CD4-positive, alpha-beta T cell treated with Interleukin-10 for 1 hour (primary cell): ENCODE measurements at regions not wholly inside any gene's neighbourhood (a gene's known extent, or its start where the extent isn't known, plus 50 kb on each side); places are given as distances from the start of the nearest gene placed in this dataset.

Experiments used
- DNase-seq: peaks from one replicate; pipeline ENCODE4 v3.0.0-alpha.2; 2020

DNA sequence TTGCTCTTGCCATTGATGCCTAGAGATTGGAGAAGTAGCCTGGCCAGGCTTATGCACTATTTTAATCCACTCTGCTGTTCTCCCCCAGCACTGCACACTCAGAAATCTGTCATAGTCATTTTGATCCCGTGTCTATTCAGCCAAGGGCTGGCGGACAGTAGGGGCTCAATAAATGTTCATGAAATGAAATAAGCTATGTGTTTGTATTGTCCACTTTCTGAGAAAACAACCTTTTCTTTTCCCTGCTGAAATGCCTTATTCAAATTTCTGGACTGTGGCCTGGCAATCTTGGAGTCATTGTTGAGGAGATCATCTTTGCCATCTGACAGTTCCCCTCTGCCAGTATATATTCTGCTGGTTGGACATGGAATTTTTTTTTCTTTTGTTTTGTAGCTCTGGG is 550.4 kb upstream of the MAP3K7 start:
- DNase-seq = no peak

DNA sequence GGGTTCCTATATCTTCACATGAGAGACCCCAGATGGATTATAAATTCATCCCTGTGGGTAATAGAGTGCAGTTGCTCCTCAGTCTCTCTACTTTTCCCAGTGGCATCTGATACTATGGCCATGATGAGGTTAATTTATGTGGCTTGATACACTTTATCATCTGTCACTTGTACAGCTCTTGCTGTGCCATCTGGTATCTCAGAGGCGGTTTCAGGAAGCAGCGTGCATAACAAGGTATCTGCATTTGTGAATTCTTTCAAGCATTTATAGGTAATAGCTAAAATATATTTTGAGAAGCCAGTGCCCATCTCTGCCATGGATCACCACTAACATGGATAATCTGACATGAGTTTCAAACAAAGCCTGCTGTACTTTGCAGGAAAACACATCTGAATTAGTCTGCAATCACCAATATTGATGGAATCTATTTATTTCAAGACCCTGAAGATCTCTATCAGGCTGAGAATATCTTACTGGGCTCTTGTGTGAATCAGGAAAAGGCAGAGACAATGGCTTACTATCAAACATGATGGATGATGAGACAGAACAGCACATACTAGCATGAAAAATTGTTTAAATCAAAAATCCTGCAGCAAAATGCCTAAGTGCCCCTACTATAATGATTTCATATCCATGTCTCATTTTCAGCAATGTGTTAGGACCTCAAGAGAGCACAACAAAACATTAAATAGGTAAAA is 548.7 kb upstream of the MAP3K7 start:
- DNase-seq = no peak

DNA sequence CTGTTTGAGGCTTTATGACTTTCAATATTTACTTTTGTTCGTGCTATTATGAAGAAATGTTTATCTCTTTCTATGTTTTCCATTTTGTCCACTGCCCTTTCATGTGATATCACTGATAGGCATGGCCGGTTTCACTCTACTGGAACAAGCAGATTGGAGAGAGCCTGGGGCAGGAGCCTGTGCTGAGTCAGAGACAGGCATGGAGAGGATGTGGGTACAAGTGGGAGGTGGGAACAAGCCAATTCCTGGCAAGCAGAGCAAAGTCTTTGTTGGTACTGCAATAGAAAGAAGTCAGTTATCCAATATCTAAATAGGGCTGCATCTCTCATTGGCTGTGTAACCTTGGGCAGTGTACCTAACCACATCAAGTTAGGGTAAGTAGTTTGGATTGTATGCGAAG is 545.6 kb upstream of the MAP3K7 start:
- no peak for DNase-seq

DNA sequence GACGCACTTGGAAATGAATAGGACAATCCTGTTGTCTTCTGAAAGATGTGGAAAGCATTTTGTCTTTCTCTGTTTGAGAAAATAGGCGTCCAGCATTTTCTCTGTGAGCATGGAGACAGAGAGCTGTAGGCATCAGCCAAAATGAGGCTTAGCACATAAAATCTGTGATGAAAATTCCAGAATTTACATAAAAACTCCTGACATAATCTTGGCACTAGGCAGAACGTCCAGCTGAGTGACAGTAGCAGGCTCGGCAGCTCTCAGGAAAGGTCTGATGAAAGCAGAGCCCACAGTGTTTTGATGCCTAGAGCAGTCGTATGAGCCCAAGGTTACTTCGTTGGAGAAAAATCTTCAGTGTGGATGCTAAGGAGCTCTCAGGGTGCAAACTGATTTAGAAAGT is 543.3 kb upstream of the MAP3K7 start:
- DNase-seq = no peak

DNA sequence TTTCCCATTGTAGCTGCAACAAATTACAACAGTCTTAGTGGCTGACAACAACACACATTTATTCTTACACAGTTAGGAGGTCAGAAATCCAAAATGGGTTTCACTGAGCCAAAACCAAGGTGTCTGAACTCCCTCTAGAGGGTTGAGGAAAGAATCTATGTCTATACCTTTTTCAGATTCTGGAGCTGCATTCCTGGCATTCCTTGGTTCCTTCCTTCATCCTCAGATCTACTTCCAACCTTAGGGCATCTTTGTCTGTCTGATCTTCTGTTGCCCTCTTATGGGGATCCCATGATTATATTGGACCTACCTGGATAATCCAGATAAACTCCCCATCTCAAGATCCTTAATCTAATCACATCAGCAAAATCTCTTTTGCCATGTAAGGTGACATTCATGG is 540.9 kb upstream of the MAP3K7 start:
- no peak for DNase-seq

DNA sequence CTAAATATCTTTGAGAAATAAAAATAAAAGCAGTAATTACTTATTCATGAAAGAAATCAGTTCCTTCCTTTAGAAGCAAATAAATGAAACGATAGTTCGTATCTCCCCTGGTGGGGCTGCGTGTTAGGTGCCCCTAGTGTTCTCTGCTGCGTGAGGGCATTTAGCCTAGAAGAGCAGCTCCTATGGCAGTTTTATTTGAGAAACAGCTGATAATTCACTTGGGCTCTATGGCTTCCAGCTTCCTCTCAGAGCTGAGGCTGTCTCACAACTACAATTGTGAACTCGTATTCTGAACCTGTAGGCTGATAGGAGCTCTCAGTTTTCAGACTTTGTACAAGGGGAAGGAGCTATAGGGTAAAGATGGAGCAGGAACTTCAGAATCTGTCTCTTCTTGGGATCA is 540.0 kb upstream of the MAP3K7 start:
- DNase-seq = no peak

DNA sequence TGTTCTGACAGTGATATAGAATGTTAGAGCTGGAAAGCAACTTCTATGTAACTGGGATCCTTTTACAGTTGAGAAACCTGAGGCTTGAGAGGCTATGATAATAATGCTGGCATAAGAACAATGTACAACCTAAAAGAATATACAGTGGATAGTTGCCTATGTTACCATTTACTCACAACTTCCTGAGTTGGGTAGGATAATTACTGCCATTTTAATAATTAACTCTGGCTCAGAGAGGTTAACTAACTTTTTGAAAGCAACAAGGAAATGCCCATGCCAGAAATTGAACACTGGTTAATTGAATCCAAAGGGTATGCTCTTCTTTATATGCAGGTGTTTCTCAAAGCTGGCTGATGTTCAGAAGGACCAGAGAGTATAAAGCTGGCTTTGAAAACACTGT is 530.7 kb upstream of the MAP3K7 start:
- DNase-seq = no peak

DNA sequence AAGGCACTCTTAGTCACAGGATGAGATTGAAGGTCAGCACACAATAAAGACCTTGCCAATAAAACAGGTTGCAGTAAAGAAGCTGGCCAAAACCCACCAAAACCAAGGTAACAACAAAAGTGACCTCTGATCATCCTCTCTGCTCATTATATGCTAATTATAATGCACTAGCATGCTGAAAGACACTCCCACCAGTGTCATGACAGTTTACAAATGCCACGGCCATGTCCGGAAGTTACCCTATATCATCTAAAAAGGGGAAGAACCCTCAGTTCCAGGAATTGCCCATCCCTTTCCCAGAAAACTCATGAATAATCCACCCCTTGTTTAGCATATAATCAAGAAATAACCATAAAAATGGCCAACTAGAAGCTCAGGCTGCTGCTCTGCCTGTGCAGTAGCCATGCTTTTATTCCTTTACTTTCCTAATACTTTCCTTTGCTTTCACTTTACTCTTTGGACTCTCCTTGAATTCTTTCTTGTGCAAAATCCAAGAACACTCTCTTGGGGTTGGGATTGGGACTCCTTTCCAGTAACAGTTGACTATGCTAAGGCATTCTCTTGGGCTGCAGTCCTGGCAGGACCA is 527.3 kb upstream of the MAP3K7 start:
- DNase-seq = no peak

DNA sequence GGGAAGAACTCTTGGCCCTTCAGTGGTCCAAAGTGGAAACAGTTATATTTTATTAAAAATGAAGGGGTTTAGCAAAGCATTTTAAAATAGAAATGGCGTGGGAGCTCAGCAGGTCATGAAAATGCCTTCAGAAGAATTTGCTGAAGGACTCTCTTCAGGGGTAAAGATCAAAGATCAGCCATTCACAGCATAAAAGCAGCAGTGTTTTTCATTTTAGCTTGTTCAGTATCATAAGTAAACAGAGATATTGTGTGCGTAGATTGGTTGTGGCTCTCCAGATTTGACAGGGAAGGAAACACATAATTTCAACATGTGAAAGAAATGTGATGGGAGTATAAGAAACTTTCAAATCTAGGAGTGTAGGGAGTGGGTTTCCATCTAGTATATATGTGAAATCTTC is 519.2 kb upstream of the MAP3K7 start:
- DNase-seq = no peak

DNA sequence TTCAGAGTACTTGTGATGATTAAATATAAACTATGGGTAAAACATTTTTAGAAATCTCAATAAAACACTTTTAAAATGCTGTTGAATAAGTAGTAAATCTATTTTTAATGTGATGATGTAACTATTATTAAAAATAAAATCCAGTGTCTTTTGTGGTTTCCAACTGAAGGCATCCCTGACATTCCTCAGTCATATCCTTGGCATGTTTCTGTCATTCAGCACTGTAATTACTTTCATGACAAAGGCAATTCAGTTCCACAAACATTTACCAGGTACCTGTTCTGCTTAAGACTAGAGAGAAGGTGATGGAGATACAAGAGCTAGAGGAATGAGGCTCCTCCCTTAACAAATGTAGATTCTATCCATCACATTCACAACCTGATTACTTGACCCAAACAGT is 518.7 kb upstream of the MAP3K7 start:
- DNase-seq = no peak

DNA sequence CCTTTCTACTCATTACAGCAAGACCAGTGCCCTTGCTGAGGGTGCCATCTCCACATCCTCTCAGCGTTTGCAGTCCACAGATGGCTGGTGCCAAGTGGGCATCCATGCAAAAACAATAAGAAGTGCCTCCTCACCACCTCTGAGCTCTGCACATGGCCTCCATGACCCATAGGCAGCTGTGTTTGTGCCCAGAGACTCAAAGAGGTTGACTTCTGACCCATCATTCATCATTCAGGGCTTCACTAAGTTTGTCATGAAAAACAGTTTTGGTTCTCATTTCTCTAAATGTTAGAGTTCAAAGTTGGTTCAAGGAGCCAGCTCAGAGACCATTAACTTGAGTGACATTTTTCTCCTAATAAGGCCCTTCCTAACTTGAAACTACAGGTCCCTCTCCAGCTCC is 512.6 kb upstream of the MAP3K7 start:
- no peak for DNase-seq

DNA sequence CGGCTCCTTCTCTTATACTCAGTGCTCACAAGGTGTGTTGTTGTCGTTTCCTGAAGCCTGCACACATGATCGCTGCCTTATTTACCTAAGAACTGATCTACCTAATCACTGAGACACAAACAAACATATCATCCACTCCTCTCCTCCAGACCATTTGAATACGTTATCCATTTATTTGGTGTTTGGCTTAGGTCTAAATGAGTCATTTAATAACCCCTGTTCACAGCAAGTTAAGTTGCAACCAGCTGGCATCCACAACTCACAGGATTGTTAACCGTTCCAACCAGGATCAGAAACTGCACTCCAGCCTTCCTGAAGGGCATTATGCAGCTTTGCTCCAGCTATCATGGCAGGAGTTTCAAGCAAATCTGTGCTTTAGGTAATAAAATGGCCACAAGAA is 511.1 kb upstream of the MAP3K7 start:
- no peak for DNase-seq

DNA sequence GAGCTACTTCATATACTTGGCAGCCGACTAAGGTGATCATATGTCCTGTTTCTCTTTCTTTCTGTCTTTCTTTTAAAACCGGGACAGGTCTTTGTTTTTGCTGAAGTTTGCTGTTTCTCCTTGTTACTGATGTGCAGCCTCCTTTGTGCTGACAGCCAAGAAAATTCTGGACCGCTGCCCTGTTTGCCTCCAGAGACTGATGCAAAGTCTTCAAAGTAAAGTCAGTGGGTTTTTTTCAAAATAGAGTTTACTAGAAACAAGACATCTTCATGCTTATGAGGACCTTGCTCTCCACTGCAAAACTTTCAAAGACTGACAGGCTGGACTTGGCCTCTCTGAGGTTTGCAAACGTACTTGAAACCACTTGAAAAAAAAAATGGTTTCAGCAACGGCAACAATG is 510.5 kb upstream of the MAP3K7 start:
- no peak for DNase-seq

DNA sequence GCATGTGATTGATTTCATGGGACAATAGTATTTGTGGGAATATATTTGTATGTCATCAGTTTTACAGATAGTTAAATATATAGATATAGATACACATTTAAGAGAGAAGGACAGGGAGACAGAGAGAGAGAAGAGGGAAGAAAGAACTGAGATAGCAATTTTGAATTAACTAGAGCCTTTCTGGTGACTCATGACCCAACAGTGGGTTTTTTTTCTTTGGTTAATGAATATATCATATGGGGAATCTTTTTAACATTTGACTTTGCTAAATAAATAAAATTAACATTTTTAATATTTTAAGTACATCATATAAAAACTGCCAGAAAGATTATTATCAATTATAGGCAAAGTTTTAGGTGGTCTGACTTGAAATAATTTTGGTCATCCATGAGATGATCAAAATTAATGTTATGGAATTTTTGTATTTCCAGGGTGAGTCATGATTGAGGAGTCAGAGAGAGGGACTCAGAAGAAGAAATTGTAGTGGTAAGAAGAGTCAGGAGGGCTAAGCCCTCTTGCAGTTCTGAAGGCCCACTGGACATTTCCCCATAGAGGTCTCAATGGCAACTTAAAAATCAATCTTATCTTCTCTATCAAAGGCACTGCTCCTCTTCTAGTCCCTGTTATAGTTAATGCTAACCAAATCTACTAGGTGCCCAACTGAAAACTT is 508.1 kb upstream of the MAP3K7 start:
- DNase-seq = no peak

DNA sequence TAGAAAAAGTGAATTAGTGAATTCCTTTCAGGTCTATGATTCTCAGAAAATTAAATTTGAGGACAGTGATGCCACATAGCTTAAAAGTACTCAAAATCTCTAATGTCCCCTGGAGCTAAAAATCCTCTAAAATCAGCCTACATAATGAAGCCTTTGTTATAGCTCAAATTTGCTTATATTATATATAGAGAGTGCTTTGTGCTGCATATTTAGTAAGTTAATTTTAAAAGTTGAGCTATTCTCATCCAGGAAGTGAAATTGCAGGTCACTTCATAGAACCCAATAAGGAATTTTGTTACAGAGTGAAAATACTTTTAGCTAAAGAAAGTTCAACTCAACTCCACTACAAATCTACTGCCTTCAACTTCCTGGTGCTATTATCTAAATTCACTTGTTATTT is 507.5 kb upstream of the MAP3K7 start:
- no peak for DNase-seq

DNA sequence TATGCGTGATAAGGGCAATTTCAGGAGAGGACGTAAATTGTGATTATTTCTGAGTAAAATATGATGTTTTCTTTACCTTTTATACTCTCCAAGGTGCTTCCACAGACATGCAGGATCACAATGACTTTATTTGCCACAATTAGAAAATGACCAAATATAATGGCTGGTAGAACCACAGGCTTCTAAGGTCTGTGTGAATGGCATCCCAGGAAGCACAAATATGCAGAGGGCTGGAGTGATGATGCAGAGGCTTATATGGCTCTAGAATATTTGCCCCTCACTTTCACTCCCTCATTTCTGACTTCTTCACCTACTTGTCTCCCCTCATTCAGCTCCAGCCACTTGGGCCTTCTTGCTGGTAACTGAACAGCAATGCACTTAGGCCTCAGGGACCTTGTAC is 502.1 kb upstream of the MAP3K7 start:
- DNase-seq = no peak

DNA sequence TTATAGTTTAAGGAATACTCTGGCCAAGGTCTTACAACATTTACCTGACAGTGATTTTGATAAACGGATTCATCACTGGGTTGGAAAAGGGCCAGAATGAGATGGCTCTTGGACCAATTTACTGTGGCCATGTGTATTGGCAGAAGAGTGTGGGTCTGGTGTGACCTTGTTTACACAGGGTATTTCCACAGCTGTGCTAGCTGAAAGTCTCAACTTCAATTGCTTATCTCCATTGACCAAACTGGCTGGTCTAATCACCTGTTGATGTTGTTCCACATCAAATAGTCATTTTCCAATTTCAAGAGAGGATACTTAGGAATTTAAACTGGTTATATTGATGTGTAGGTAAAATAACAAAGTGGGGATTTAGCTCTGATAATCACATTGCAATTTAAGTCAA is 501.6 kb upstream of the MAP3K7 start:
- no peak for DNase-seq

DNA sequence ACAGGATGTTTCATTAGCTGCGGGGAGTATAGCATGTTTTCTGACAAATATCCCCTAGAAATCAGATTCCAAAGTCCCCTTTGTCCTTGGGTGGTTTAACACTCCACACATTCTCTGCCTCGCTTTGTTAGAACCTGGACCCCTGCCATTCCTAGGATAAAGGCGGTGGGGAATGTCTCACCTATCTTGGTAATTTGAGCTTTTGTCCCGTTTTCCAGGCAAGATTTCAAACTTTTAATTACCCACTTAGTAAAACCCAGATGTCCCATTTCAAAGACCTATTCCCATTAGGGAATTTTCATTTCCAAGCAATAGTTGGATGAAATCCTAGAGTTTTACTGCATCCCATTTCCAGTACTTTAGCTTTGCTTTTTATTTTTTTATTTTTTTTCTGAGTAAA is 501.0 kb upstream of the MAP3K7 start:
- DNase-seq = no peak

DNA sequence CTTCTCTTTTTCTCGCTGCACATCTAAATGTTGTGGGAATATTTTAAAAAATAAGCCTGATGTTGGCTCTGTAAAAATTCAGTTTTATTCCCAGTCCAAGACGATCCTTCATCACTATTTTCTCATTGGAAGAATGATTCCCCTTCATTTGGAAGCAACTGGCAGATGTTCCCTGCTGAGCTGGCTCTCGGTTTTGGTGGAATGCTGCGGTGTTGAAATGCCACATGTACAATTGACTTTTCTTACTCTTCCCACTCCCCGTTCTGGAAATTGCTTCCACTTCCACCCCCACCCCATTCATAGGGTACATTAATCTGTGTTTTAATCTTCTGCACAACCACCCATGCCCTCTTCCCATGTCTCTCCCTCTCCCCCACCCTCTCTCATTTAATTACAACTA is 496.3 kb upstream of the MAP3K7 start:
- no peak for DNase-seq

DNA sequence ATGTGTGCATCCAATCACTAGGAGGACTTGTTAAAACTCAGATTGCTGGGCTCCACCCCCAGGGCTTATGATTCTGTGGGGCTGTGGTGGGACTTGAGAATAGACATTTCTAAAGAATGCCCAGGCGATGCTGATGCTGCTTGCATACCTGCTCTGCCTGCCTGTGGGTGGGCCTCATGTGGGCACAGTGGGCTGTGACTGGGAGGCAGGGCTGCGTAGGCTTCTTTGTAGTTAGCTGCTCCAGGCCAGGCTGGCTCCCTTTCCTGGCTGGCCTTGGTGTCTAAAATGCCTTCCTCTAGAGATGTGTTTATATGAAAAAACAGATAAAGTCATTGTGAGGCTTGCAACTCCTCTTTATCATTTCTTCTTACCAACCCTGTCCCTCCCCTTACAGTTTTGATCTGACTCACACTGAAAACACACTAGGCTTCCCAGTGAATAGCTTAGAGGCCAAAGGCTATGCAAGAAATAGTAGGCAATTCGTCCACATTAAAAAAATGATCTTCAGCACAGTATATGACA is 495.5 kb upstream of the MAP3K7 start:
- DNase-seq = no peak

DNA sequence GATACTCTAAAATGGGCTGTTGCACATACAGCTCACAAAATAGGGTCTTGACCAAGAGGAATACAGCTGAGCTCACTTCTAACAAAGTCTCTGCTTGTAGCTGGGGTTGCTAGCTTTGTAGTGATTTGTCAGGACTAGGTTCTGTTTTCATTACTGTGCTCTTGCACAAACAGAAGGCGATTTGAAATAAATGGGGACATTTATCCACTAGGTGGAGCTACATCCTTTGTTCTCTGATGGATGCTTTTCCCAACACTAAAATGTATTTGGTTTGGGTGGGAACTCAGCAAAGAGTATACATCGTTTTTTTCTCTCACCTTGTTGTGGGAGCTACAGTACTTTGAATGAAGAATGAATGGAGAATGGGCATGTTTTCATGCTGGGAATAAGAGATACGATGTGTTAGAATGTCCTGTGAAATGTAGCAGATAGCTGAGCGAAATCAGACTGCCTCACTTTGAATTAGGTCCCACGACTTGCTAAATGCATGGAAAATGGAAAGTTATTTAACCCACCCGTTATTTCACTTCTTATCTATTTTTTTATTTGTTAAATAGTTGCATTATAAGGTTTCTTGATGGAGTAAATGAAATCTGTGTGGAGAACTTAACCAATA is 494.7 kb upstream of the MAP3K7 start:
- peak; percentile 8 for DNase-seq

DNA sequence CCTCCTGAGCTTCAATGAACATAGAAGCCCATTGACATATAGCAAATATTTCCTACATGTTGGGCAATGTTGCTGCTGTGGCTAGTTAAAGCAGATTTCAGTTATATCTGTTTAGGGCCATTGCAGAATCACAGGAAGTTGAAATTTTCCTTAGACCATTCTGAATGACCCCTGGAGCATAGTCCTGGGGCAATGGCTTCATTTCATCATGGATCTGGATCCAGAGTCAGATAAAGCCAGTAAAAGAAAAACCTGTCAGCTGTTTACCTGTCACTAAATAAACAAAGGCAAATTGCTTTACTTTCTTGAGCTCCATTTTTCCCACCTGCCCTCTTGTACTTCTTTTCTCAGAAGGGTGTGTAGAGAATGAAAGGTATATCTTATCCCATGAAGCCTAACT is 494.0 kb upstream of the MAP3K7 start:
- no peak for DNase-seq

DNA sequence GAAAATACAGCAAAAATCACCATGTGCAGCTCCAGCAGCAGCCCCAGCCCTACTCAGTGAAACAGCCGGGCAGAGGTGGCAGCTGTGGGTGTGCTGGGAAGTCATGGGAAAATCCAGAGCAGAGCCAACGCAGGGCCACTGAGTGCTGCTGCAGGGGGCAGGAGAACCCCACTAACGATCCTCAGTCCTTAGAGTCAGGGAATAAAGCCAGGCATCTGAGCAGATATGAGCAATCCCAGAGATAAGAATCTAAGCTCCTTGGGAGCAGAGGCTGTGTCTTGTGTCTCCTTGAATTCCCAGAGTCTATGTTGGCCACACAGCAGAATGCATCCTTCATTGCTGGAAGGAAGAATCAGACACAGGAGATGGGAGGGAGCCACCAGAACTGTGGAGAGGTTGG is 493.1 kb upstream of the MAP3K7 start:
- no peak for DNase-seq
